ENCODE measurements at regions not wholly inside any gene's neighbourhood (a gene's known extent, or its start where the extent isn't known, plus 50 kb on each side); places are given as distances from the start of the nearest gene placed in this dataset.
"Not testable (repeated sequence)": the region's sequence is repeated elsewhere in the genome, so short reads cannot be mapped to it uniquely, and the experiment has no call there.

GRCh38 chr4:120256112-120256775 lies 189.6 kb upstream of the MAD2L1 start:
- DNase-seq (ENCODE audit: missing footprints); intact Hi-C loops (cut with DNase I); ATAC-seq: not testable (repeated sequence)

- DNase-seq (ENCODE audit: missing footprints) (peak; percentile 11), ATAC-seq (no peak)
- intact Hi-C loops (cut with DNase I), result no loop called here
These were observed 171.8 kb upstream of the MAD2L1 start for GRCh38 chr4:120238277-120238973.

DNA sequence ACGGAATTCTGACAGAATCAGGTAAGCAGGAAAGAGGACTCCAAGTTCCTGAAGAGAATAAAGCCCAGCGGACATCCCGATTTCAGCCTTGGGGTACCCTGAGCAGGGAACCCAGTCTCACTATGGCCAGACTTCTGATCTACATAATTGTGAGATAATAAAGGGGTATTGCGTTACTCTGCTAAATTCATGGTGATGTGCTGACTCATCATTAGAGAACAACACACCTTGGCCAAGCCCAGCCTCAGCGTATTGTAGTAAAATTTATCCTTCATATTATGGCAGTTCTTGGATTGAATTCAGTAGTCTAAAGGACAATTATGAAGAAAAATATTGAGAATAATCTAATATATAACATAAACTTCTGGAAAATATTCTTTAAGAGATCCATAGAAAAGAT lies 170.2 kb upstream of the MAD2L1 start:
- ATAC-seq, result no peak
- intact Hi-C loops (cut with DNase I), result no loop called here
- DNase-seq (ENCODE audit: missing footprints), result no peak

DNA sequence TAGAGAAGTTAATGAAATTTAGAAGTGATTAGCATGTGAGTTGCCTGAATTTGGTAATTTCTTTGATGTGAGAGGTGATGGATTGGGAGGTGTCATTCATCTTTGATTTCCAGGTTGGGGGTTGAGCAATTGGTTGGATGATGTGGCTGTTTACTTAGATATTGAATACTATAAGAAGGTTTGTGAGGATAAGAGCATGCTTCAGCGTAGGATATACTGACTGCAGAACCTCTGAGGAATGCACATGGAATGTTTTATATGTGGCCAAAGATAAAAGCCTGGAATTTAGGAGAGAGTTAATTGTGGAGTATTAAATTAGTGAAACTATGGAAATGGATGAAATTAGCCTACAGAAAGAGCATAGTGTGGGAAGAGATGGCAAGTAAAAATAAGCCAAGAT lies 165.4 kb upstream of the MAD2L1 start:
- no peak for DNase-seq (ENCODE audit: missing footprints)
- no peak for ATAC-seq

GRCh38 chr4:120228086-120228485 lies 161.4 kb upstream of the MAD2L1 start:
- no peak for ATAC-seq
- intact Hi-C loops (cut with DNase I), result no loop called here
- no peak for DNase-seq (ENCODE audit: missing footprints)

More for the DNA sequence above, 165.4 kb upstream of the MAD2L1 start:
- intact Hi-C loops (cut with DNase I), result no loop called here

- no peak for ATAC-seq
- no peak for DNase-seq (ENCODE audit: missing footprints)
- intact Hi-C loops (cut with DNase I), result no loop called here
These were observed 160.9 kb upstream of the MAD2L1 start for GRCh38 chr4:120227554-120227953.

- ATAC-seq (no peak), DNase-seq (ENCODE audit: missing footprints) (peak; percentile 22)
- intact Hi-C loops (cut with DNase I), result no loop called here
These were observed 158.9 kb upstream of the MAD2L1 start for GRCh38 chr4:120225527-120225926.

DNA sequence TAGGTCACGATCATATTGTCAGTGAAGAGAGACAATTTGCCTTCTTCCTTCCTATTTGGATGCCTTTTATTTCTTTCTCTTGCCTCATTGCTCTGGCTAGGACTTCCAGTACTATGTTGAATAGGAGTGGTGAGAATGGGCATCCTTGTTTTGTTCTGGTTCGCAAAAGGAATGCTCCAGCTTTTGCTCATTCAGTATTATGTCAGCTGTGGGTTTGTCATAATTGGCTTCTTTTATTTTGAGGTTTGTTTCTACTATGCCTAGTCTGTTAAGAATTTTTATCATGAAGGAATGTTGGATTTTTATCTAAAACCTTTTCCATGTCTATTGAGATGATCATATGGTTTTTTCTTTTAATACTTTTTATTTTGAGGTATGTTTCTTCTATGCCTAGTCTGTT lies 152.3 kb upstream of the MAD2L1 start:
- DNase-seq (ENCODE audit: missing footprints) (no peak), ATAC-seq (no peak)
- intact Hi-C loops (cut with DNase I), result no loop called here

- DNase-seq (ENCODE audit: missing footprints) (no peak), ATAC-seq (no peak)
- intact Hi-C loops (cut with DNase I), result no loop called here
These were observed 148.7 kb upstream of the MAD2L1 start for GRCh38 chr4:120215350-120215749.

GRCh38 chr4:120211408-120212015 lies 144.9 kb upstream of the MAD2L1 start:
- DNase-seq (ENCODE audit: missing footprints), result no peak
- intact Hi-C loops (cut with DNase I), result no loop called here
- no peak for ATAC-seq

- ATAC-seq, result no peak
- no peak for DNase-seq (ENCODE audit: missing footprints)
- intact Hi-C loops (cut with DNase I), result no loop called here
These were observed 143.1 kb upstream of the MAD2L1 start for GRCh38 chr4:120209706-120210105.

DNA sequence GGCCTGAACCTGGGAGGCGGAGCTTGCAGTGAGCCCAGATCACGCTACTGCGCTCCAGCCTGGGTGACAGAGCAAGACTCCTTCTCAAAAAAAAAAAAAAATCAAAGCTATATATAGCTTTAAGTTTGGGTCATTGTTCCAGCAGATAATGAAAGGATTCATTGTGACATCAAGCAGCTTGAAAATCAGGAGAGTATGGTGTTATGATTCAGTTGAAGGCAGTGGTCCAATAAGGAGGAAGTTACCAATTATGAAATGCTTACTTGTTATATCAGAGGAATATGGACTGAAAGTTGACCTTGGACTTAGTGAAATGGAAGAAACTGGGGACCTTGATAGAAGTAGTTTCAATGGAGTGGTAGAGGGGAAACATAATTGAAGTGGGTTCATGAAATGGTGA lies 140.4 kb upstream of the MAD2L1 start:
- ATAC-seq (no peak), DNase-seq (ENCODE audit: missing footprints) (no peak)
- intact Hi-C loops (cut with DNase I), result no loop called here

DNA sequence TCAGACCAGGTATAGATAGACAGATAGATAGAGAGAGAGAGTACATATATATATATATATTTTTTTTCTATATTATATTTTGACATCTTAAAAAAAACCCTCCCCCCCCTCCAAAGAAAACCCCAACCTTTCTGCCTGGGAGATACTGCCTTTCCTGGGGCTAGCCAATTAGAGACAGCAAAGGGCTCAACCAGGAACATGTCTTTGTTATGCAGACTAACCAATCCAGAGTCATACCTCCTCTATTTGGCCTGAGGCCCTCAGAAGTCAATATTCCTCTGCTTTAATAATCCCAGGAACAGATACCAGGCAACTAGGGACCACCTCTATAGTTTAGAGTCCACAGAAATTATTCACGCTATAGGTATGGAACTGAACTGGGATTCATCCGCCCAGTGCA lies 135.6 kb upstream of the MAD2L1 start:
- no peak for DNase-seq (ENCODE audit: missing footprints)
- intact Hi-C loops (cut with DNase I), result no loop called here
- no peak for ATAC-seq

GRCh38 chr4:120200573-120201110 lies 134.0 kb upstream of the MAD2L1 start:
- intact Hi-C loops (cut with DNase I); DNase-seq (ENCODE audit: missing footprints); ATAC-seq: not testable (repeated sequence)

GRCh38 chr4:120198411-120198810 lies 131.8 kb upstream of the MAD2L1 start:
- ATAC-seq (no peak), DNase-seq (ENCODE audit: missing footprints) (no peak)
- intact Hi-C loops (cut with DNase I), result no loop called here

GRCh38 chr4:120177603-120178002 lies 111.0 kb upstream of the MAD2L1 start:
- intact Hi-C loops (cut with DNase I), result no loop called here
- no peak for ATAC-seq
- no peak for DNase-seq (ENCODE audit: missing footprints)

GRCh38 chr4:120175272-120175671 lies 108.6 kb upstream of the MAD2L1 start:
- DNase-seq (ENCODE audit: missing footprints) (no peak), ATAC-seq (no peak)
- intact Hi-C loops (cut with DNase I), result no loop called here

DNA sequence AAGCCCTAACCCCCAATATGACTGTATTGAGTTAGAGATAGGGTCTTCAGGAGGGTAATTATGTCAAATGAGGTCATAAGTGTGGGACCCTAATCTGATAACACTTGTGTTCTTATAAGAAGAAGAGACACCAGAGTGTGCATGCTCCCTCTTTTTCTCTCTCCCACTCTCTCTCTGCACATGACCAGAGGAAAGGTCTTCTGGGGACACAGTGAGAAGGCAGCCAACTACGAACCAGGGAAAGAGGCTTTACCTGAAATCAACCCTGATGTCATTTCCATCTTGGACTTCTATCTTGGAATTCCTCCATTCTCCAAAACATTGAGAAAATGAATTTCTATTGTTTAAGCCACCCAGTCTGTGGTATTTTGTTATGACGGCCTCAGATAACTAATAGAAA lies 97.2 kb upstream of the MAD2L1 start:
- DNase-seq (ENCODE audit: missing footprints) (no peak), ATAC-seq (no peak)
- intact Hi-C loops (cut with DNase I), result loop anchor here (10.0 kb wide), 1 partner anchor 551 kb away; no protein-coding TSS in a partner anchor

DNA sequence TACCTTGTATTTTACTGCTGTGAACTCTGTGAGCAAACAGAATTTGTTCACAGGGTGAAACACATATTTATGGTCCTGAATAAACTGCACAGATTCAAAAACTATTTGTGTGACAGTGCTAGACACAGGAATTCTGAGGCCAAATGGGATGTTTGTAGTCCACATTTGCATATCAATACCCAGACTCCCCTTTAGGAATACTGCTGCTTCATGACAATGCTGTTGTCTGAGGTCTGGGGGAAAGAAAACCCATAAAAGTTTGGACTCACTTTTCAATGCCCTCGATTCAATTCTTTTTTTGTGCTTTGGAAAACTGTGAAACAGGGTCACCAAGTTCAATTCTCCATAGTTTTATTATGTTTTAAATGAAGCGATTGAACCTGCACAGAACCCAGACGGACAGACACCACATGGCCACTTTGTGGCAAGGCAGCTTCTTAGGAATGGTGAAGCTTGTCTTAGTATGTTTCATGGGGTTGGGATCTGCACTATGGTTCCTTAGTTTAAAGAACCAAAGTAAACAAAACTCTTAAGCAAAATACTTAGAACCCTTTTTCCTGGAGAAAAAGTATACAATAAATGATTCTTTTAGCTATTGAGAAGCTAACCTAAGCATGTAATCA lies 92.3 kb upstream of the MAD2L1 start:
- ATAC-seq (no peak), DNase-seq (ENCODE audit: missing footprints) (no peak)
- intact Hi-C loops (cut with DNase I), result no loop called here

- intact Hi-C loops (cut with DNase I), result no loop called here
- ATAC-seq, result no peak
- no peak for DNase-seq (ENCODE audit: missing footprints)
These were observed 91.4 kb upstream of the MAD2L1 start for GRCh38 chr4:120158046-120158445.

Data from Right ventricle myocardium inferior (tissue), 1 donor.